Panc1 (cell line): ENCODE measurements at regions not wholly inside any gene's neighbourhood (a gene's known extent, or its start where the extent isn't known, plus 50 kb on each side); places are given as distances from the start of the nearest gene placed in this dataset.

Experiments
- ATAC-seq: fragments of 200-7000 bp; cut with Tn5 transposase; 2 replicates; pipeline ENCODE4 v1.9.1; 2020; ENCODE audit warnings: mild to moderate bottlenecking, moderate library complexity
- BruUV-seq: library from RNA; stranded (reverse); fragments of 400-500 nt; replicated peaks from 2 replicates; lab custom pipeline; 2021; lab: Mats Ljungman, UMichigan
- CTCF ChIA-PET: fragments of 300-600 bp; sonication (Branson Sonifier 250); formaldehyde crosslinking; loops from one replicate; lab custom pipeline; 2022; ENCODE audit warnings: antibody characterized with exemption; lab: Charles Lee
- POLR2A ChIA-PET: fragments of 300-600 bp; sonication (Branson Sonifier 250); formaldehyde crosslinking; loops from one replicate; lab custom pipeline; 2022; ENCODE audit warnings: antibody characterized with exemption; lab: Charles Lee
- DNase-seq: peaks from one replicate; pipeline ENCODE4 v3.0.0-alpha.2; 2010; ENCODE audit warnings: low read depth, low spot score
- H3K27ac ChIP-seq: 2 replicates; pipeline ENCODE4 v1.5.1; 2011; ENCODE audit warnings: mild to moderate bottlenecking, low read length, inconsistent platforms
- H3K27me3 ChIP-seq: fragments of 200-500 bp; sonication (Bioruptor generic); 2 replicates; pipeline ENCODE4 v1.6.0; 2014; ENCODE audit warnings: low read length, inconsistent platforms; ENCODE audit not compliant: control insufficient read depth, insufficient read depth
- H3K36me3 ChIP-seq: fragments of 200-500 bp; sonication (Bioruptor generic); 2 replicates; pipeline ENCODE4 v1.5.1; 2014; ENCODE audit warnings: inconsistent platforms, mild to moderate bottlenecking, low read length, moderate library complexity; ENCODE audit not compliant: control insufficient read depth, insufficient read depth
- H3K4me1 ChIP-seq: 2 replicates; pipeline ENCODE4 v1.5.1; 2011; ENCODE audit warnings: inconsistent platforms, mild to moderate bottlenecking, low read length, moderate library complexity; ENCODE audit not compliant: control insufficient read depth, insufficient read depth
- H3K4me3 ChIP-seq, 2 experiments: 2 replicates each; pipeline ENCODE4 v1.5.1; 2011 to 2012; ENCODE audit warnings: low read depth in 2 of 2, low read length in 2 of 2, mild to moderate bottlenecking in 2 of 2, inconsistent platforms in 1 of 2, moderate library complexity in 1 of 2
- H3K9me3 ChIP-seq: fragments of 200-500 bp; sonication (Bioruptor generic); 2 replicates; pipeline ENCODE4 v1.5.1; 2014; ENCODE audit warnings: low read depth, mild to moderate bottlenecking, inconsistent platforms, low read length, moderate library complexity; ENCODE audit not compliant: control insufficient read depth, insufficient read depth
- POLR2AphosphoS5 ChIP-seq: IDR thresholded peaks from 2 replicates; pipeline ENCODE4 v1.6.1; 2012; ENCODE audit warnings: mild to moderate bottlenecking, low read depth, low read length, moderate library complexity
- REST ChIP-seq, 2 experiments: IDR thresholded peaks; 2 replicates each; pipeline ENCODE4 v1.6.1; 2011 to 2012; ENCODE audit warnings: low read depth in 2 of 2, control low read depth in 1 of 2, low read length in 1 of 2, mild to moderate bottlenecking in 1 of 2, moderate library complexity in 1 of 2; ENCODE audit not compliant: insufficient read depth in 1 of 2
- SIN3A ChIP-seq: IDR thresholded peaks from 2 replicates; pipeline ENCODE4 v1.6.1; 2012; ENCODE audit warnings: low read depth, mild to moderate bottlenecking, low read length, moderate library complexity, borderline replicate concordance; ENCODE audit not compliant: insufficient read depth
- TCF7L2 ChIP-seq: IDR thresholded peaks from 2 replicates; pipeline ENCODE4 v1.6.1; 2011; ENCODE audit warnings: mild to moderate bottlenecking, low read depth, low read length, inconsistent platforms
- in situ Hi-C: cut with HindIII; loops from 2 replicates; pipeline ENCODE4 v1.10.0; 2016; ENCODE audit warnings: low sequenced_read_pairs, low pct_unique_long_range_greater_than_20kb
- intact Hi-C: fragments of 100-400 bp; cut with micrococcal nuclease; formaldehyde crosslinking; loops from one replicate; pipeline ENCODE4 v1.10.0; 2022; ENCODE audit not compliant: unreplicated experiment
- TF ChIP-seq, protein P1 (sequence below): fragments of 450-650 bp; IDR thresholded peaks from 2 replicates; pipeline ENCODE4 v1.5.1; 2017; ENCODE audit warnings: mild to moderate bottlenecking

DNA sequence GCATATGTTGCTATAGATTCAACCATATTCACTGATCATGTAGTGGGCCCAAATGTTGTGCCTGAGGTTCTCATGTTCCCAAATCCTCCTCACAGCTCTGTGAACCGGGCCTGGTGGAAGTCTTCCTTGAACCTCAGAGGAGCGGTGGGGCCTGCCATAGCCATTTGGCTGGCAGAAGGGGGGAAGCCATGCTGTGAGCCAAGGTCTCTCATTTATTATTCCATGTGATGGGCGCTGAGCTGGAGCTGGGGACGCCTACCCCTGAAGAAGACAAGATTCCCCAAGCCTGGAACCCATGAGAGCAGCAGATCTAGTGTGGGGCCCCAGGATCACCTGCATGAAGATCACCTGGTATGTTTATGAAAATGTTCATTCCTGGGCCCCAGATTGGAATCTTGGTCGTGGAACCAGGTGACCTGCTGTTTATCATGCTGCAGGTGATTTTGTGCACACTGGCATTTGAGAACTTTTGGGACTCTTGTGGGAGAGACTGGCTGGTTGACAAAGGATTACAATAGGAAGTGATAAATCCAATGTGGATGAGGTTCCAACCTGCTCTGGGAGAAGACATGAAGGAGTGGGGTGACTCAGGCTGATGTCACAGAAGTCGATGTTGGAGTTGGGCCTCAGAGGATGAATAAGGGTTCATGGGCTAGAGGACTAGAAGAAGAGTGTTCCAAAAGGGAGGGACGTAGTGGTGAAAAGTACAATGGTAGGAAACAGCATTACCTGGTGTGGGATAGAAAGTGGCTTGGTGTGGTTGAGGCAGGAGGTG is 102.1 kb downstream of the ASB7 start:
- ATAC-seq (0 out of 2 replicates have a peak, but pooled peaks have one; percentile 28), DNase-seq (no peak)
- in situ Hi-C loops (no loop called here), intact Hi-C loops (no loop called here)
- H3K27ac ChIP-seq, result no peak overlapping the region
- no peaks in the 10 kb centered on the region for H3K4me1 ChIP-seq
- ChIA-PET POLR2A (no interaction called here), CTCF (no interaction called here)
- no TSS peak for BruUV-seq
- H3K4me3 ChIP-seq, result no peak overlapping the region
- no peaks in the 10 kb centered on the region for H3K27me3 ChIP-seq
- no peaks in the 10 kb centered on the region for H3K9me3 ChIP-seq
- TF ChIP-seq POLR2AphosphoS5, result no peak
- no peak for TF ChIP-seq REST (IDR thresholded peaks at IDR 0.05; ENCODE audit: insufficient read depth in 1 of 2, low read depth in 2 of 2, low read length in 1 of 2)
- TF ChIP-seq SIN3A, result no peak
- TF ChIP-seq, protein P1, sequence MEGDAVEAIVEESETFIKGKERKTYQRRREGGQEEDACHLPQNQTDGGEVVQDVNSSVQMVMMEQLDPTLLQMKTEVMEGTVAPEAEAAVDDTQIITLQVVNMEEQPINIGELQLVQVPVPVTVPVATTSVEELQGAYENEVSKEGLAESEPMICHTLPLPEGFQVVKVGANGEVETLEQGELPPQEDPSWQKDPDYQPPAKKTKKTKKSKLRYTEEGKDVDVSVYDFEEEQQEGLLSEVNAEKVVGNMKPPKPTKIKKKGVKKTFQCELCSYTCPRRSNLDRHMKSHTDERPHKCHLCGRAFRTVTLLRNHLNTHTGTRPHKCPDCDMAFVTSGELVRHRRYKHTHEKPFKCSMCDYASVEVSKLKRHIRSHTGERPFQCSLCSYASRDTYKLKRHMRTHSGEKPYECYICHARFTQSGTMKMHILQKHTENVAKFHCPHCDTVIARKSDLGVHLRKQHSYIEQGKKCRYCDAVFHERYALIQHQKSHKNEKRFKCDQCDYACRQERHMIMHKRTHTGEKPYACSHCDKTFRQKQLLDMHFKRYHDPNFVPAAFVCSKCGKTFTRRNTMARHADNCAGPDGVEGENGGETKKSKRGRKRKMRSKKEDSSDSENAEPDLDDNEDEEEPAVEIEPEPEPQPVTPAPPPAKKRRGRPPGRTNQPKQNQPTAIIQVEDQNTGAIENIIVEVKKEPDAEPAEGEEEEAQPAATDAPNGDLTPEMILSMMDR, result no peak
- TF ChIP-seq TCF7L2, result no peak
- no peaks in the 10 kb centered on the region for H3K36me3 ChIP-seq

GRCh38 chr15:100705065-100705464 is 102.7 kb downstream of the ASB7 start:
- no peak for DNase-seq
- Histone ChIP-seq H3K27ac (no peak overlapping the region), H3K4me3 (no peak overlapping the region), H3K27me3 (no peaks in the 10 kb centered on the region), H3K4me1 (no peaks in the 10 kb centered on the region), H3K36me3 (no peaks in the 10 kb centered on the region), H3K9me3 (no peaks in the 10 kb centered on the region)
- in situ Hi-C loops, result no loop called here
- TF ChIP-seq REST (IDR thresholded peaks at IDR 0.05; ENCODE audit: insufficient read depth in 1 of 2, low read depth in 2 of 2, low read length in 1 of 2) (no peak), POLR2AphosphoS5 (no peak), TCF7L2 (no peak)
- TF ChIP-seq, protein P1, result no peak
- no TSS peak for BruUV-seq
- ChIA-PET CTCF (no interaction called here), POLR2A (no interaction called here)
- intact Hi-C loops, result no loop called here
- ATAC-seq, result 0 out of 2 replicates have a peak, but pooled peaks have one; percentile 16
